ENCODE measurements at regions not wholly inside any gene's neighbourhood (a gene's known extent, or its start where the extent isn't known, plus 50 kb on each side); places are given as distances from the start of the nearest gene placed in this dataset.
"Not testable (repeated sequence)": the region's sequence is repeated elsewhere in the genome, so short reads cannot be mapped to it uniquely, and the experiment has no call there.

- DNase-seq = no peak
Observed at GRCh38 chr19:20287070-20287469, 120.1 kb downstream of the ZNF486 start.

GRCh38 chr19:20285876-20286275, 118.9 kb downstream of the ZNF486 start:
- not testable (repeated sequence) for DNase-seq

GRCh38 chr19:20279516-20279915, 112.5 kb downstream of the ZNF486 start:
- DNase-seq = no peak

GRCh38 chr19:20278342-20278741, 111.3 kb downstream of the ZNF486 start:
- DNase-seq = no peak

GRCh38 chr19:20276732-20277082, 109.7 kb downstream of the ZNF486 start:
- not testable (repeated sequence) for DNase-seq

- no peak for DNase-seq
Observed at GRCh38 chr19:20276011-20276731, 109.2 kb downstream of the ZNF486 start.

GRCh38 chr19:20273951-20274570, 107.0 kb downstream of the ZNF486 start:
- no peak for DNase-seq

- no peak for DNase-seq
Observed at GRCh38 chr19:20273376-20273775, 106.4 kb downstream of the ZNF486 start.

GRCh38 chr19:20272627-20273010, 105.6 kb downstream of the ZNF486 start:
- not testable (repeated sequence) for DNase-seq

GRCh38 chr19:20271927-20272626, 105.1 kb downstream of the ZNF486 start:
- not testable (repeated sequence) for DNase-seq

- DNase-seq = no peak
Observed at GRCh38 chr19:20271215-20271926, 104.4 kb downstream of the ZNF486 start.

- DNase-seq = no peak
Observed at GRCh38 chr19:20269461-20269860, 102.4 kb downstream of the ZNF486 start.

GRCh38 chr19:20261513-20261912, 94.5 kb downstream of the ZNF486 start:
- not testable (repeated sequence) for DNase-seq

- DNase-seq = not testable (repeated sequence)
Observed at GRCh38 chr19:20260738-20261137, 93.7 kb downstream of the ZNF486 start.

- no peak for DNase-seq
Observed at GRCh38 chr19:20259615-20260014, 92.6 kb downstream of the ZNF486 start.

GRCh38 chr19:20256606-20257005, 89.6 kb downstream of the ZNF486 start:
- no peak for DNase-seq

GRCh38 chr19:20254121-20254520, 87.1 kb downstream of the ZNF486 start:
- DNase-seq = no peak

- DNase-seq = no peak
Observed at GRCh38 chr19:20252613-20253012, 85.6 kb downstream of the ZNF486 start.

GRCh38 chr19:20250627-20251026, 83.6 kb downstream of the ZNF486 start:
- DNase-seq = no peak

GRCh38 chr19:20250121-20250520, 83.1 kb downstream of the ZNF486 start:
- DNase-seq = no peak

All from activated CD8-positive, alpha-beta memory T cell treated with anti-CD3 and anti-CD28 coated beads, Interleukin-2, amount 50 U/mL, for 48 hours (primary cell).